Neural crest cell (in vitro differentiated cells): ENCODE measurements at regions not wholly inside any gene's neighbourhood (a gene's known extent, or its start where the extent isn't known, plus 50 kb on each side); places are given as distances from the start of the nearest gene placed in this dataset.
"Not testable (repeated sequence)": the region's sequence is repeated elsewhere in the genome, so short reads cannot be mapped to it uniquely, and the experiment has no call there.

Experiments used
- DNase-seq: peaks from one replicate; pipeline ENCODE4 v3.0.0; 2021; ENCODE audit warnings: low read depth, mixed read lengths, low spot score
- H3K27ac Mint-ChIP-seq: one replicate; pipeline ENCODE4 v1.8.0; 2021; ENCODE audit warnings: mild to moderate bottlenecking, mixed read lengths; ENCODE audit not compliant: unreplicated experiment
- H3K27me3 Mint-ChIP-seq: 2 replicates; pipeline ENCODE4 v1.8.0; 2021; ENCODE audit warnings: low read depth, mild to moderate bottlenecking, mixed read lengths
- H3K36me3 Mint-ChIP-seq: 2 replicates; pipeline ENCODE4 v1.8.0; 2021; ENCODE audit warnings: low read depth, mild to moderate bottlenecking, mixed read lengths
- H3K4me1 Mint-ChIP-seq: 2 replicates; pipeline ENCODE4 v1.8.0; 2021; ENCODE audit warnings: mixed read lengths
- H3K4me3 Mint-ChIP-seq: one replicate; pipeline ENCODE4 v1.8.0; 2021; ENCODE audit warnings: mild to moderate bottlenecking, mixed read lengths
- H3K9me3 Mint-ChIP-seq: 2 replicates; pipeline ENCODE4 v1.8.0; 2021; ENCODE audit warnings: mixed read lengths
- CTCF ChIP-seq: fragments of 200-600 bp; sonication (generic); conservative IDR thresholded peaks from 2 replicates; pipeline ENCODE4 v1.5.0; 2021; ENCODE audit warnings: antibody characterized with exemption, mild to moderate bottlenecking

DNA sequence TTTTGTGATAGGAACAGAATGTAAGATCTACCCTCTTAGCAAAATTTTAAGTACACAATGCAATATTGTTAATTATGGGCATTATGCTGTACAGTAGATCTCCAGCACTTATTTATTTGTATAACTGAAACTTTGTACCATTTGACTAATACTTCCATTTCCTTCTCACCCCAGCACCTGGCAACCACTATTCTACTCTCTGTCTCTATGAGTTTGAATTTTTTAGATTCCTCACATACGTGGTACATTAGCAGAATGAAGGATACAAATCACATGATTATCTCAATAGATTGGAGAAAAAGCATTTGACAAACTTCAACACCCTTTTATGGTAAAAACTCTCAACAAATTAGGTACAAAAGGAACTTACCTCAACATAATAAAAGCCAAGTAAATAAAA is 90.3 kb upstream of the DLX6 start:
- no peaks in the 10 kb centered on the region for H3K4me1 Mint-ChIP-seq
- H3K9me3 Mint-ChIP-seq, result no peaks in the 10 kb centered on the region
- no peaks in the 10 kb centered on the region for H3K36me3 Mint-ChIP-seq
- H3K27ac Mint-ChIP-seq, result no peak overlapping the region
- no peak overlapping the region for H3K4me3 Mint-ChIP-seq
- TF ChIP-seq CTCF, result no peak
- H3K27me3 Mint-ChIP-seq, result peaks cover 24% of the 10 kb centered on the region
- DNase-seq, result no peak

DNA sequence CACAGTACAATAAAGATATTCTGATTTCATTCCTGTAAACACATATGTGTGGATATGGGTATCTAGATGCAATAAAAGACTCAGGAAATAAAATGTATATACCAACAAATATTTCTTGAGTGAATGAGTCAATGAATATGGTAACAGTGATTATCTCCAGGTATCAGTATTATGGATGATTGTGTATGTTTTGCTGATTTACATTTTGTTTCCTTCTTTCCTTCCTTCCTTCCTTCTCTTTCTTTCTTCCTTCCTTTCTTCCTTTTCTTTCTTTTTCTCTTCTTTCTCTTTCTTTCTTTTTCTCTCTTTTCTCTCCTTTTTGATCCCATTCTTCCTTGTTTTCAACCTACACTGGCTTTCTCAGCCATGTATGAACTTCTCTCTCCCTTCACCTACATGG is 85.3 kb upstream of the DLX6 start:
- Mint-ChIP-seq H3K27me3 (peaks cover 41% of the 10 kb centered on the region), H3K36me3 (no peaks in the 10 kb centered on the region), H3K9me3 (no peaks in the 10 kb centered on the region), H3K4me1 (no peaks in the 10 kb centered on the region), H3K4me3 (no peak overlapping the region), H3K27ac (no peak overlapping the region)
- TF ChIP-seq CTCF, result no peak
- DNase-seq, result no peak

DNA sequence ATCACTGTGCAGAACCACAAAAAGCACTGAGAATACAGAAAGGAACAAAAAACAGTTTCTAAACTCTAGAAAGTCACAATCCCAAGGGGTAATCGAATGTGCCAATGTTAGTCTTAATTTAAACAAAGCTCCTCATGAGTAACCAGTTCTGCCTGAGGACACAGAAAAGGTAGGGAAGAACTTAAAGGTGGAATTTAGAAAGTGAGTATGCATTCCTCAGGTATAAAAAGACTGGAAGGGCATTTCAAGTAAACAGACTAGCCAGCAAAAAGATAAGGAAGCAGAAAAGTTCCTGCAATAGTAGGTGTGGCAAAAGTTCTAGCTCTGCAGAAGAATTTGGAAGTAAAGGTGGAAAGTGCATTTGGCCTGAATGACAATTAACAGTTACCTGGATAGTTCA is 84.6 kb upstream of the DLX6 start:
- H3K27me3 Mint-ChIP-seq, result peaks cover 38% of the 10 kb centered on the region
- H3K36me3 Mint-ChIP-seq, result no peaks in the 10 kb centered on the region
- no peaks in the 10 kb centered on the region for H3K4me1 Mint-ChIP-seq
- no peak overlapping the region for H3K27ac Mint-ChIP-seq
- no peak for DNase-seq
- no peaks in the 10 kb centered on the region for H3K9me3 Mint-ChIP-seq
- no peak overlapping the region for H3K4me3 Mint-ChIP-seq
- no peak for TF ChIP-seq CTCF

GRCh38 chr7:96921231-96921630 is 84.1 kb upstream of the DLX6 start:
- Mint-ChIP-seq H3K9me3 (no peaks in the 10 kb centered on the region), H3K27me3 (peaks cover 34% of the 10 kb centered on the region), H3K27ac (no peak overlapping the region), H3K36me3 (no peaks in the 10 kb centered on the region), H3K4me3 (no peak overlapping the region), H3K4me1 (no peaks in the 10 kb centered on the region)
- DNase-seq, result no peak
- TF ChIP-seq CTCF, result no peak

- no peak overlapping the region for H3K4me3 Mint-ChIP-seq
- no peak overlapping the region for H3K27ac Mint-ChIP-seq
- TF ChIP-seq CTCF, result no peak
- H3K36me3 Mint-ChIP-seq, result no peaks in the 10 kb centered on the region
- no peaks in the 10 kb centered on the region for H3K9me3 Mint-ChIP-seq
- DNase-seq, result no peak
- peaks cover 34% of the 10 kb centered on the region for H3K27me3 Mint-ChIP-seq
- no peaks in the 10 kb centered on the region for H3K4me1 Mint-ChIP-seq
Measured at GRCh38 chr7:96921771-96922170, 83.6 kb upstream of the DLX6 start.

- H3K9me3 Mint-ChIP-seq, H3K4me1 Mint-ChIP-seq, H3K27ac Mint-ChIP-seq, H3K4me3 Mint-ChIP-seq, DNase-seq, H3K36me3 Mint-ChIP-seq: not testable (repeated sequence)
- peaks cover 34% of the 10 kb centered on the region for H3K27me3 Mint-ChIP-seq
Measured at GRCh38 chr7:96923345-96923744, 82.0 kb upstream of the DLX6 start.
